ENCODE measurements at regions not wholly inside any gene's neighbourhood (a gene's known extent, or its start where the extent isn't known, plus 50 kb on each side); places are given as distances from the start of the nearest gene placed in this dataset.

DNA sequence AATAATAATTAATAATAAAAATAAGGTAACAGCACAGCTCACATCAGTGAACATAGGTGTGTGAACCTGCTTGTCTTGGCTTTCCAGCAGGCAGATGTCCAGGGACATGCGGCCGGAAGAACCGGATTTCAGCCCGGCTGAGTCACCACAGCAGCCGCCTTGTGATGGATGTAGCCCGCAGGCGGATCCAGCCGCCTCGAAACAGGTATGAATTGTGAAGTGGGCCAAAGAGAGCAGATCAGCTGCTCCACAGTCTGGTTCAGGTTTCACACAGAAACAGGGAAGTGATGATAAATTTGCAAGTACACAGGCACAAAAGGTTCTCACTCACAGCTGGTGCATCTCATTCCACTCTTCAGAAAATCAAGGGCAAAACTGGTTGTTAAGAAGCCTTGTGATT, 55.1 kb downstream of the ID4 start:
- TF ChIP-seq SIN3A (IDR thresholded peaks at IDR 0.05; ENCODE audit: borderline replicate concordance, insufficient read depth, low read length) (no peak), POLR2AphosphoS5 (IDR thresholded peaks at IDR 0.05; ENCODE audit: low read depth, low read length) (no peak), REST (IDR thresholded peaks at IDR 0.05; ENCODE audit: insufficient read depth in 1 of 2, low read depth in 2 of 2, low read length in 2 of 2) (no peak), TAF1 (IDR thresholded peaks at IDR 0.05; ENCODE audit: borderline replicate concordance, insufficient read depth, low read length) (no peak), FOXP2 (optimal IDR thresholded peaks at IDR 0.05; ENCODE audit: borderline replicate concordance, extremely low read depth, extremely low read length, insufficient read depth) (no peak)

DNA sequence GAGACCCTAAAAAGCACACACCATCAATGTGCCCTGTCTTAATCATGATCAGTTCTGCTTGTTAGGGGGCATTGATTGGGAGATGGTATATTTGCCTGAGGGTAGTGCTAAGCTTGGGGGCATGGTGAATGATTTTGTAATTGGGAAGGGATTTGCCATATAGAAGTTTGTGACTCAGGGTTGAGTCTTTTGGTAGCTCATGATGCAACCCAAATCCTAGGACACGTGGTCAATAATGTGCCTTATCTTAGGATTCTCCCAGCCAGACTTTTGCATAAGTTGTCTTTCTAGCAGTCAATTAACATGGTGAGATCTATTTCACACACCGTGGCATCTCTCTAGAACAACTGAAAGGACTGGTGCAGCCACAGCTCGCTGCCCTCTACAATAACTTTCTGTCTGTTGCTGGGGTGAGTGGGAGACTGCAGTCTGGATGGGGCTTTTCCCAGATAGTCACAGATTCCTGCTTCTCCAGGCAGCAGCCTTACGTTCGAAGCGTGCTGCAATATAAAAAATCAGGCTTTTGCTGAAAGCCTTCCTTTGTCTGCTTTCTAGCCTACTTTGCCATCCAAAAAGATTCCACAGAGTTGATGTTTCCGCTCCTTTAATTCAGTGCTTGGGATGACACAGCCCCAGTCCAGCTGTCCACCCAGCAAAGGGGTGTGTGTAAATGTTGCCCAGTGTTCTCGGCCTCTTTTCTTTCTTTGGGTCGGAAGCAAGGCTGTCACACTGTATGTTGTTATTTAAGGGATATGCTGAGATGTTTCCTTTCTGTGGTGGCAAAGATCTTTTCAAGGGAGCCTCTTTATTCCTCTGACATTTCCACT, 58.9 kb downstream of the ID4 start:
- TF ChIP-seq SIN3A (IDR thresholded peaks at IDR 0.05; ENCODE audit: borderline replicate concordance, insufficient read depth, low read length): no peak
- TF ChIP-seq TAF1 (IDR thresholded peaks at IDR 0.05; ENCODE audit: borderline replicate concordance, insufficient read depth, low read length): no peak
- TF ChIP-seq POLR2AphosphoS5 (IDR thresholded peaks at IDR 0.05; ENCODE audit: low read depth, low read length): no peak
- no peak for TF ChIP-seq REST (IDR thresholded peaks at IDR 0.05; ENCODE audit: insufficient read depth in 1 of 2, low read depth in 2 of 2, low read length in 2 of 2)
- TF ChIP-seq FOXP2 (optimal IDR thresholded peaks at IDR 0.05; ENCODE audit: borderline replicate concordance, extremely low read depth, extremely low read length, insufficient read depth): no peak

DNA sequence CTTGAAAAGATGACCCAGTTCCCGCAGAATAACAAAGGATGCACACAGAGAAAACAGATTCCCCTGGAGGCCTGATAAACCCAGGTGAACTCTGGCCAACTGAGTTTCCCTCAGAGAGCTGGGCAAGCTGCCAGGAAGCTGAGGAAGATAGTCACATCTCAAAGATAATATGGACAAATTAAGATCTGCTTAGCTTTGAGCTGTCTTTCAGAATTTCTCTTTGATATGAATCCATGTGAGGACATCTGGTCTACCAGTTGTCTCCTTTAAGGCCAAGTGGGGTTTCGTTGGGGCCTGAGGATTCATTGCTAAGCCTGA, 59.5 kb downstream of the ID4 start:
- TF ChIP-seq FOXP2 (optimal IDR thresholded peaks at IDR 0.05; ENCODE audit: borderline replicate concordance, extremely low read depth, extremely low read length, insufficient read depth): no peak
- no peak for TF ChIP-seq REST (IDR thresholded peaks at IDR 0.05; ENCODE audit: insufficient read depth in 1 of 2, low read depth in 2 of 2, low read length in 2 of 2)
- no peak for TF ChIP-seq TAF1 (IDR thresholded peaks at IDR 0.05; ENCODE audit: borderline replicate concordance, insufficient read depth, low read length)
- TF ChIP-seq POLR2AphosphoS5 (IDR thresholded peaks at IDR 0.05; ENCODE audit: low read depth, low read length): no peak
- no peak for TF ChIP-seq SIN3A (IDR thresholded peaks at IDR 0.05; ENCODE audit: borderline replicate concordance, insufficient read depth, low read length)

DNA sequence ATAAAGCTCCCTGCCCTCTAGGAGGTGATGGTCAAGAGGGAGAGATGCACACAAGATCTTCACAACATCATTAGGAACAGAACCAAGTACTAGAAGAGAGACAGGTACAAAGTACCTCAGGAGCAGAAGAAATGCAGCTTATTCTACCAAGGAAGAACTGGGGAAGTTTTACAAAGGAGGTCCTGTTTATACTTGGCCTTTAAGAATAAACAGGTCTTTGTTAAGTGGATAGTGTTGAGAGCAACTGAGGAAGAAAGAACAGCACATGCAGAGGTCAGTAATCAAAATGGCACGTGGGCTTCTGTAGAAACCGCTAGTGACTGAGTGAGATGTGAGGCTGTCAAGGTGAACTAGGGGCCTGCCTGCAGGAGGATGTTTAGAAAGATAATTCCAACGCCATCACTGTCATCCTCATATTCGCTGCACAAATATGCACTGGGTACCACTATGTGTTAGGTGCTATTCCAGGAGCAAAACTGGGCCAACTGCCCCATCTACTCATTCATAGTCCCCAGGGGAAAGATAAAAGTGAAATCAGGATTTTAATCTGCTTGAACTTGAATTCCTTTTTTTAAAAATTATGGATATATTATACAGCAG, 61.1 kb downstream of the ID4 start:
- no peak for TF ChIP-seq POLR2AphosphoS5 (IDR thresholded peaks at IDR 0.05; ENCODE audit: low read depth, low read length)
- no peak for TF ChIP-seq REST (IDR thresholded peaks at IDR 0.05; ENCODE audit: insufficient read depth in 1 of 2, low read depth in 2 of 2, low read length in 2 of 2)
- no peak for TF ChIP-seq FOXP2 (optimal IDR thresholded peaks at IDR 0.05; ENCODE audit: borderline replicate concordance, extremely low read depth, extremely low read length, insufficient read depth)
- no peak for TF ChIP-seq TAF1 (IDR thresholded peaks at IDR 0.05; ENCODE audit: borderline replicate concordance, insufficient read depth, low read length)
- TF ChIP-seq SIN3A (IDR thresholded peaks at IDR 0.05; ENCODE audit: borderline replicate concordance, insufficient read depth, low read length): no peak

All from PFSK-1 (cell line).